ENCODE measurements at regions not wholly inside any gene's neighbourhood (a gene's known extent, or its start where the extent isn't known, plus 50 kb on each side); places are given as distances from the start of the nearest gene placed in this dataset.

DNA sequence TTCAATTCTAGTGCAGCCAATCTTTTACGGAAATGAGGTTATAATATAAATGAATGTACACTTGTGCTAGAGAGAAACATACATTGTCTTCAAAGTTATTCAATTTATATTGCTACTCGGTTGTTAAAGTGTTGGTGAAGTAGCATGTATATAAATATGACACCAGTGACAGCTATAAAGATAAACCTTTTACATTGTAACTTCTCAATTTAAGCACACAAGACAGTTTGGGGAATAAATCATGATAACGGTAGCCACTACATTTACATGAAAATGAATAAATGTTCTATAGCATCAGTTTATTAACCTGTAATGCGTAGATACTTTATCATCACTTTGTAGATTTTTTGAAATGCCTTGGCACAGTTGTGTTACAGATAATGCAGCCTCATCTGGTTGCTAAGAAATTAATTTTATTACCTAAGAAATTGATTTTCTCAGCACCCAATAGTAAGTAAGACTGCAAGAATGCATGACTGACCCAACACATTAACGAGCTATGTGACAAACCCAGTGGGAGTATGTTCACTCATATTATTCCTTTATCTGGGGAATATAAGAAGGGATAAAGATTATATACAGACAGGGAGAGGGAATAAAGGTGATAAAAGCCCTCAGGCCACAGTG, 283.9 kb upstream of the NPVF start:
- TF ChIP-seq, protein P1, sequence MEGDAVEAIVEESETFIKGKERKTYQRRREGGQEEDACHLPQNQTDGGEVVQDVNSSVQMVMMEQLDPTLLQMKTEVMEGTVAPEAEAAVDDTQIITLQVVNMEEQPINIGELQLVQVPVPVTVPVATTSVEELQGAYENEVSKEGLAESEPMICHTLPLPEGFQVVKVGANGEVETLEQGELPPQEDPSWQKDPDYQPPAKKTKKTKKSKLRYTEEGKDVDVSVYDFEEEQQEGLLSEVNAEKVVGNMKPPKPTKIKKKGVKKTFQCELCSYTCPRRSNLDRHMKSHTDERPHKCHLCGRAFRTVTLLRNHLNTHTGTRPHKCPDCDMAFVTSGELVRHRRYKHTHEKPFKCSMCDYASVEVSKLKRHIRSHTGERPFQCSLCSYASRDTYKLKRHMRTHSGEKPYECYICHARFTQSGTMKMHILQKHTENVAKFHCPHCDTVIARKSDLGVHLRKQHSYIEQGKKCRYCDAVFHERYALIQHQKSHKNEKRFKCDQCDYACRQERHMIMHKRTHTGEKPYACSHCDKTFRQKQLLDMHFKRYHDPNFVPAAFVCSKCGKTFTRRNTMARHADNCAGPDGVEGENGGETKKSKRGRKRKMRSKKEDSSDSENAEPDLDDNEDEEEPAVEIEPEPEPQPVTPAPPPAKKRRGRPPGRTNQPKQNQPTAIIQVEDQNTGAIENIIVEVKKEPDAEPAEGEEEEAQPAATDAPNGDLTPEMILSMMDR (IDR thresholded peaks at IDR 0.05), result no peak
- TF ChIP-seq POLR2A (IDR thresholded peaks at IDR 0.05) (no peak), EP300 (IDR thresholded peaks at IDR 0.05) (no peak)
